HCT116 (cell line): ENCODE measurements at regions not wholly inside any gene's neighbourhood (a gene's known extent, or its start where the extent isn't known, plus 50 kb on each side); places are given as distances from the start of the nearest gene placed in this dataset.

Experiments
- ATAC-seq: fragments of 200-7000 bp; cut with Tn5 transposase; 2 replicates; pipeline ENCODE4 v1.9.1; 2020; ENCODE audit warnings: mild to moderate bottlenecking, moderate library complexity
- BruUV-seq: library from RNA; stranded (reverse); fragments of 400-500 nt; replicated peaks from 2 replicates; lab custom pipeline; 2021; lab: Mats Ljungman, UMichigan
- CTCF ChIA-PET: fragments of 300-600 bp; sonication (Branson Sonifier 250); formaldehyde crosslinking; loops from one replicate; lab custom pipeline; 2021; ENCODE audit warnings: antibody characterized with exemption; lab: Charles Lee
- POLR2A ChIA-PET: fragments of 300-600, 350-600 bp; sonication (Branson Sonifier 250); formaldehyde crosslinking; loops from one replicate; lab custom pipeline; 2021; ENCODE audit warnings: antibody characterized with exemption; lab: Charles Lee
- RAD21 ChIA-PET, 2 experiments: fragments of 300-600 bp; sonication (Branson Sonifier 250); formaldehyde crosslinking; loops; one replicate each; lab custom pipeline; 2023; ENCODE audit warnings: low total read pairs in 2 of 2; ENCODE audit not compliant: uncharacterized antibody in 2 of 2, unreplicated experiment in 2 of 2, low non-redundant PET in 1 of 2; lab: Charles Lee
- DNase-seq: peaks from one replicate; pipeline ENCODE4 v3.0.0-alpha.2; 2010; ENCODE audit warnings: low read depth, low spot score
- H2AFZ ChIP-seq: fragments of 200-600 bp; shearing (Covaris generic), sonication (generic); 2 replicates; pipeline ENCODE4 v1.6.1; 2017; ENCODE audit warnings: low read depth, mixed run types, mixed read lengths, antibody characterized with exemption, low read length; ENCODE audit not compliant: poor library complexity, severe bottlenecking
- H3K27ac ChIP-seq: 2 replicates; pipeline ENCODE4 v1.5.1; 2012; ENCODE audit warnings: low read depth, low read length
- H3K27me3 ChIP-seq: fragments of 200-600 bp; sonication (generic); 2 replicates; pipeline ENCODE4 v1.6.1; 2016; ENCODE audit warnings: mixed run types, low read length, mixed read lengths; ENCODE audit not compliant: insufficient read depth
- H3K36me3 ChIP-seq, 2 experiments: fragments of 200-500 bp in 1 of 2; fragments of 200-600 bp in 1 of 2; sonication (Bioruptor generic) in 1 of 2; sonication (generic) in 1 of 2; 2 replicates each; pipeline versions ENCODE4 v1.5.1 to v1.6.1; 2014 to 2016; ENCODE audit warnings: low read length in 2 of 2, inconsistent platforms in 1 of 2, mixed read lengths in 1 of 2, mixed run types in 1 of 2; ENCODE audit not compliant: insufficient read depth in 2 of 2, control insufficient read depth in 1 of 2
- H3K4me1 ChIP-seq, 2 experiments: fragments of 200-600 bp in 1 of 2; sonication (generic) in 1 of 2; 2 replicates each; pipeline versions ENCODE4 v1.5.1 to v1.6.1; 2012 to 2017; ENCODE audit warnings: low read length in 2 of 2, inconsistent platforms in 1 of 2, mild to moderate bottlenecking in 1 of 2, mixed read lengths in 1 of 2, mixed run types in 1 of 2, moderate library complexity in 1 of 2; ENCODE audit not compliant: insufficient read depth in 2 of 2, control insufficient read depth in 1 of 2
- H3K4me2 ChIP-seq: fragments of 200-600 bp; sonication (generic); 2 replicates; pipeline ENCODE4 v1.6.1; 2017; ENCODE audit warnings: mixed run types, low read length, mixed read lengths
- H3K4me3 ChIP-seq, 2 experiments: fragments of 200-600 bp in 1 of 2; sonication (generic) in 1 of 2; replicated peaks in 1 of 2; 2 replicates each; pipeline ENCODE4 v1.5.1; 2011 to 2016; ENCODE audit warnings: low read length in 2 of 2, control low read depth in 1 of 2, low read depth in 1 of 2, mild to moderate bottlenecking in 1 of 2, mixed read lengths in 1 of 2, mixed run types in 1 of 2
- H3K79me2 ChIP-seq: fragments of 200-600 bp; sonication (generic); 2 replicates; pipeline ENCODE4 v1.6.1; 2017; ENCODE audit warnings: mild to moderate bottlenecking, mixed run types, low read length, moderate library complexity, mixed read lengths; ENCODE audit not compliant: insufficient read depth
- H3K9ac ChIP-seq: fragments of 200-600 bp; sonication (generic); 2 replicates; pipeline ENCODE4 v1.6.1; 2016; ENCODE audit warnings: low read length, mixed read lengths
- H3K9me2 ChIP-seq: fragments of 200-600 bp; sonication (generic), shearing (Covaris generic); 2 replicates; pipeline ENCODE4 v1.6.1; 2017; ENCODE audit warnings: mixed run types, mild to moderate bottlenecking, moderate library complexity; ENCODE audit not compliant: insufficient read depth
- H3K9me3 ChIP-seq, 2 experiments: fragments of 200-500 bp in 1 of 2; fragments of 200-600 bp in 1 of 2; sonication (Bioruptor generic) in 1 of 2; sonication (generic) in 1 of 2; 2 replicates each; pipeline ENCODE4 v1.6.1; 2014 to 2017; ENCODE audit warnings: low read length in 2 of 2, mixed read lengths in 2 of 2, inconsistent platforms in 1 of 2, low read depth in 1 of 2, mild to moderate bottlenecking in 1 of 2, mixed run types in 1 of 2, moderate library complexity in 1 of 2; ENCODE audit not compliant: control insufficient read depth in 1 of 2, insufficient read depth in 1 of 2
- H4K20me1 ChIP-seq: fragments of 200-600 bp; sonication (generic), shearing (Covaris generic); 2 replicates; pipeline ENCODE4 v1.6.1; 2017; ENCODE audit warnings: mixed run types, mild to moderate bottlenecking, moderate library complexity; ENCODE audit not compliant: insufficient read depth
- ATF3 ChIP-seq: IDR thresholded peaks from 2 replicates; pipeline ENCODE4 v1.6.1; 2012
- CBX3 ChIP-seq: IDR thresholded peaks from 2 replicates; pipeline ENCODE4 v1.6.1; 2012; ENCODE audit warnings: low read depth
- CTCF ChIP-seq, 3 experiments: fragments of 200-600 bp in 1 of 3; sonication (generic) in 1 of 3; IDR thresholded peaks in 2 of 3; conservative IDR thresholded peaks in 1 of 3; 2 replicates each; pipeline ENCODE4 v1.5.1; 2012 to 2017; ENCODE audit warnings: low read depth in 2 of 3, low read length in 2 of 3, antibody characterized with exemption in 1 of 3, borderline replicate concordance in 1 of 3, control low read depth in 1 of 3, mild to moderate bottlenecking in 1 of 3, mixed read lengths in 1 of 3, mixed run types in 1 of 3, moderate library complexity in 1 of 3; ENCODE audit not compliant: insufficient read depth in 1 of 3
- EGR1 ChIP-seq: IDR thresholded peaks from 2 replicates; pipeline ENCODE4 v1.6.1; 2012; ENCODE audit warnings: low read depth
- ELF1 ChIP-seq: IDR thresholded peaks from 2 replicates; pipeline ENCODE4 v1.6.1; 2012; ENCODE audit warnings: low read depth, borderline replicate concordance
- EZH2 ChIP-seq: fragments of 200-600 bp; sonication (generic); IDR thresholded peaks from 2 replicates; pipeline ENCODE4 v1.6.1; 2017; ENCODE audit warnings: antibody characterized with exemption, mixed run types
- FOSL1 ChIP-seq: IDR thresholded peaks from 2 replicates; pipeline ENCODE4 v1.6.1; 2012; ENCODE audit warnings: low read depth
- JUND ChIP-seq: IDR thresholded peaks from 2 replicates; pipeline ENCODE4 v1.6.1; 2012
- MAX ChIP-seq: IDR thresholded peaks from 2 replicates; pipeline ENCODE4 v1.6.1; 2012
- POLR2A ChIP-seq: IDR thresholded peaks from 2 replicates; pipeline ENCODE4 v1.7.0; 2011; ENCODE audit warnings: borderline replicate concordance; ENCODE audit not compliant: insufficient read depth, insufficient read length; ENCODE audit errors: extremely low read depth
- SIN3A ChIP-seq: IDR thresholded peaks from 2 replicates; pipeline ENCODE4 v1.6.1; 2012; ENCODE audit warnings: low read depth
- YY1 ChIP-seq: IDR thresholded peaks from 2 replicates; pipeline ENCODE4 v1.6.1; 2011; ENCODE audit warnings: low read length, low read depth, moderate library complexity, mild to moderate bottlenecking; ENCODE audit not compliant: insufficient replicate concordance; ENCODE audit errors: extremely low read depth
- ZBTB33 ChIP-seq: IDR thresholded peaks from 2 replicates; pipeline ENCODE4 v1.6.1; 2011; ENCODE audit warnings: mild to moderate bottlenecking, low read length, moderate library complexity; ENCODE audit not compliant: insufficient replicate concordance; ENCODE audit errors: extremely low read depth
- ZFX ChIP-seq: fragments of 450-650 bp; IDR thresholded peaks from 2 replicates; pipeline ENCODE4 v1.6.1; 2017
- ZNF274 ChIP-seq: fragments of 200-500 bp; sonication (Bioruptor generic); IDR thresholded peaks from 2 replicates; pipeline ENCODE4 v1.6.1; 2014; ENCODE audit warnings: mild to moderate bottlenecking, low read depth, low read length, inconsistent platforms
- intact Hi-C: fragments of 100-400 bp; cut with micrococcal nuclease; formaldehyde crosslinking; loops from 2 replicates; pipeline ENCODE4 v1.10.0; 2022

GRCh38 chr14:62289471-62289870 is 527.3 kb downstream of the SNAPC1 start (continued):
- TF ChIP-seq CBX3 (no peak), ATF3 (no peak), FOSL1 (no peak), EGR1 (no peak), SIN3A (no peak), YY1 (no peak), ZFX (no peak), ZNF274 (no peak), CTCF (IDR thresholded peaks at IDR 0.05 in 2 of 3, conservative IDR thresholded peaks at IDR 0.05 in 1 of 3; ENCODE audit: borderline replicate concordance in 1 of 3, insufficient read depth in 1 of 3, low read depth in 2 of 3, low read length in 2 of 3) (no peak), JUND (no peak)

GRCh38 chr14:62301080-62301479 is 538.9 kb downstream of the SNAPC1 start:
- Histone ChIP-seq H3K4me3 (no peak overlapping the region), H3K27ac (no peak overlapping the region), H2AFZ (no peak overlapping the region), H3K9me2 (no peaks in the 10 kb centered on the region), H3K9ac (no peak overlapping the region), H3K4me2 (no peak overlapping the region), H3K79me2 (no peaks in the 10 kb centered on the region), H3K36me3 (no peaks in the 10 kb centered on the region), H3K27me3 (no peaks in the 10 kb centered on the region), H3K4me1 (no peaks in the 10 kb centered on the region), H3K9me3 (peaks cover 5 to 9% of the 10 kb centered on the region in 2 experiments; a peak in 2 of 4 replicates), H4K20me1 (no peaks in the 10 kb centered on the region)
- no peak for DNase-seq
- ChIA-PET POLR2A (no interaction called here), RAD21 (no interaction called here), CTCF (no interaction called here)
- no TSS peak for BruUV-seq
- no peak for ATAC-seq
- TF ChIP-seq EGR1 (no peak), MAX (no peak), POLR2A (no peak), ELF1 (no peak), JUND (no peak), EZH2 (no peak), FOSL1 (no peak), ZBTB33 (no peak)
- intact Hi-C loops = no loop called here
